ENCODE measurements at regions not wholly inside any gene's neighbourhood (a gene's known extent, or its start where the extent isn't known, plus 50 kb on each side); places are given as distances from the start of the nearest gene placed in this dataset.

GRCh38 chr5:179422213-179422855 is 77.1 kb upstream of the ADAMTS2 start:
- no peak for DNase-seq
- WGBS, 2 donors: 50 to 52% methylated on average over 1 to 3 of the region's 7 CpGs
- Histone ChIP-seq H3K4me1 (no peaks in the 10 kb centered on the region), H3K36me3 (no peaks in the 10 kb centered on the region), H3K4me3 (no peak overlapping the region), H3K9me3 (no peaks in the 10 kb centered on the region), H3K27ac (no peak overlapping the region), H3K27me3 (peaks cover 0 to 28% (median 0%) of the 10 kb centered on the region in 4 donors)
- intact Hi-C loops (cut with DNase I): no loop called here
- TF ChIP-seq POLR2A (IDR thresholded peaks at IDR 0.05): no peak
- no peak for TF ChIP-seq CTCF (IDR thresholded peaks at IDR 0.05)

- TF ChIP-seq POLR2A (IDR thresholded peaks at IDR 0.05) (no peak), CTCF (IDR thresholded peaks at IDR 0.05) (no peak)
- intact Hi-C loops (cut with DNase I): no loop called here
- H3K4me3 ChIP-seq: no peak overlapping the region
- peaks cover 0 to 36% (median 0%) of the 10 kb centered on the region in 4 donors for H3K27me3 ChIP-seq
- 71 to 83% methylated on average over 8 to 12 of the region's 15 CpGs for WGBS, 2 donors
- H3K4me1 ChIP-seq: no peaks in the 10 kb centered on the region
- H3K27ac ChIP-seq: no peak overlapping the region
- H3K9me3 ChIP-seq: no peaks in the 10 kb centered on the region
- no peak for DNase-seq
- no peaks in the 10 kb centered on the region for H3K36me3 ChIP-seq
Observed at GRCh38 chr5:179421144-179421901, 76.1 kb upstream of the ADAMTS2 start.

- H3K27ac ChIP-seq: no peak overlapping the region
- intact Hi-C loops (cut with DNase I): no loop called here
- no peak overlapping the region for H3K4me3 ChIP-seq
- 65 to 86% methylated on average over 6 of the region's 8 CpGs for WGBS, 2 donors
- no peaks in the 10 kb centered on the region for H3K9me3 ChIP-seq
- peaks cover 0 to 44% (median 0%) of the 10 kb centered on the region in 4 donors for H3K27me3 ChIP-seq
- H3K4me1 ChIP-seq: no peaks in the 10 kb centered on the region
- H3K36me3 ChIP-seq: no peaks in the 10 kb centered on the region
- no peak for TF ChIP-seq CTCF (IDR thresholded peaks at IDR 0.05)
- no peak for TF ChIP-seq POLR2A (IDR thresholded peaks at IDR 0.05)
- DNase-seq: no peak
Observed at GRCh38 chr5:179420476-179420875, 75.2 kb upstream of the ADAMTS2 start.

- WGBS, 2 donors: 75 to 79% methylated on average over 11 of the region's 11 CpGs
- no peak for DNase-seq
- Histone ChIP-seq H3K27ac (no peak overlapping the region), H3K4me1 (no peaks in the 10 kb centered on the region), H3K4me3 (no peak overlapping the region), H3K36me3 (no peaks in the 10 kb centered on the region), H3K9me3 (no peaks in the 10 kb centered on the region), H3K27me3 (peaks cover 0 to 52% (median 0%) of the 10 kb centered on the region in 4 donors)
- intact Hi-C loops (cut with DNase I): no loop called here
- TF ChIP-seq CTCF (IDR thresholded peaks at IDR 0.05) (no peak), POLR2A (IDR thresholded peaks at IDR 0.05) (no peak)
Observed at GRCh38 chr5:179418972-179419371, 73.7 kb upstream of the ADAMTS2 start.

GRCh38 chr5:179417696-179418095 is 72.4 kb upstream of the ADAMTS2 start:
- H3K9me3 ChIP-seq: no peaks in the 10 kb centered on the region
- no peak for TF ChIP-seq CTCF (IDR thresholded peaks at IDR 0.05)
- no peak for TF ChIP-seq POLR2A (IDR thresholded peaks at IDR 0.05)
- 38 to 52% methylated on average over 4 to 5 of the region's 5 CpGs for WGBS, 2 donors
- no peaks in the 10 kb centered on the region for H3K36me3 ChIP-seq
- no peak overlapping the region for H3K27ac ChIP-seq
- no peak for DNase-seq
- intact Hi-C loops (cut with DNase I): no loop called here
- H3K4me1 ChIP-seq: no peaks in the 10 kb centered on the region
- peaks cover 0 to 52% (median 0%) of the 10 kb centered on the region in 4 donors for H3K27me3 ChIP-seq
- H3K4me3 ChIP-seq: no peak overlapping the region
